ENCODE measurements at regions not wholly inside any gene's neighbourhood (a gene's known extent, or its start where the extent isn't known, plus 50 kb on each side); places are given as distances from the start of the nearest gene placed in this dataset.

- TF ChIP-seq ZBTB4 (CRISPR knock-in tag; IDR thresholded peaks at IDR 0.05) (no peak), IKZF2 (IDR thresholded peaks at IDR 0.05) (no peak), IRF4 (IDR thresholded peaks at IDR 0.05; ENCODE audit: low read depth, low read length) (no peak), KLF5 (IDR thresholded peaks at IDR 0.05; ENCODE audit: partially characterized antibody) (no peak), PKNOX1 (IDR thresholded peaks at IDR 0.05) (no peak)
These were observed 428.7 kb downstream of the NDFIP2 start (continued) for GRCh38 chr13:79909644-79910043.

DNA sequence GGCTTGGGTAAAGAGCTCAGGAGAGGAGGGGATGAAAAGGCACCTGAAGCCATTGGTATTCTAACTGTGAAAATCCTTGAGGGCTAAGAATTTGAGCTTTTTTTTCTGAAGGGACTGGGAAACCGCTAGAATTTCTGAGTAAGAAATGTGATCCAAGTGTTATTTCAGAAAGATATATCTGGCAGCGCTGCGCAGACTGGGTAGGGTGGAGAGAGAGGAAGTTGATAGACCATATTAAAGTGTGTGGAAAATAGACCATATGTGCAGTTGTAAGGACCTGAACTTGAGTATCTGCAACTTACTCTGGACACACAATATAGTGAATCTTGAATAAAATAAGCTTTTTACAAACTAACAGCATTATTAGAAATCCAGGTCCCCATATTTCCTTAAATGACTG is 427.4 kb downstream of the NDFIP2 start:
- 11% methylated on average over 3 of the region's 3 CpGs for WGBS (ENCODE audit: insufficient coverage, insufficient replicate concordance, low lambda C conversion rate, missing lambda C conversion rate)
- DNase-seq (ENCODE audit: low read depth, low spot score): no peak
- intact Hi-C loops (cut with micrococcal nuclease; ENCODE audit: unreplicated experiment): no loop called here
- no peak overlapping the region for H3K4me3 ChIP-seq
- no peaks in the 10 kb centered on the region for H3K4me1 ChIP-seq (ENCODE audit: control insufficient read depth, insufficient read depth, low read length)
- no peaks in the 10 kb centered on the region for H3K9me3 ChIP-seq (replicated peaks; ENCODE audit: control insufficient read depth, insufficient read depth, low read length)
- no peaks in the 10 kb centered on the region for H3K36me3 ChIP-seq (ENCODE audit: control insufficient read depth in 2 of 2, insufficient read depth in 2 of 2, low read length in 1 of 2)
- H2AFZ ChIP-seq (ENCODE audit: control insufficient read depth, low read depth, low read length): no peak overlapping the region
- POLR2A ChIA-PET: no interaction called here
- no peaks in the 10 kb centered on the region for H3K79me2 ChIP-seq (ENCODE audit: control insufficient read depth, insufficient read depth, low read length)
- H4K20me1 ChIP-seq (ENCODE audit: control insufficient read depth, insufficient read depth): no peaks in the 10 kb centered on the region
- no peak for ATAC-seq
- SMC1A ChIA-PET (ENCODE audit: uncharacterized antibody, unreplicated experiment): interaction anchor here (0.5 to 1.3 kb wide), 5 partner anchors 7 to 457 kb away, joined by 3 read pairs; no protein-coding TSS in a partner anchor
- BruUV-seq (replicated peaks): no TSS peak
- H3K9ac ChIP-seq (ENCODE audit: control insufficient read depth, insufficient read depth, low read length): no peak overlapping the region
- H3K4me2 ChIP-seq (ENCODE audit: control insufficient read depth, insufficient read depth): no peak overlapping the region
- no peak for FAIRE-seq
- CTCF ChIA-PET: no interaction called here
- TF ChIP-seq E4F1 (IDR thresholded peaks at IDR 0.05; ENCODE audit: borderline replicate concordance, partially characterized antibody) (no peak), SMAD1 (IDR thresholded peaks at IDR 0.05; ENCODE audit: low read depth, partially characterized antibody) (no peak), HDGF (IDR thresholded peaks at IDR 0.05) (no peak), STAT3 (IDR thresholded peaks at IDR 0.05; ENCODE audit: low read depth, low read length) (no peak), SUZ12 (IDR thresholded peaks at IDR 0.05; ENCODE audit: unreplicated experiment) (no peak), TBL1XR1 (IDR thresholded peaks at IDR 0.05; ENCODE audit: low read depth, low read length) (no peak), PML (IDR thresholded peaks at IDR 0.05; ENCODE audit: low read length) (no peak), WRNIP1 (IDR thresholded peaks at IDR 0.05; ENCODE audit: borderline replicate concordance, low read depth, low read length) (no peak), JUNB (IDR thresholded peaks at IDR 0.05) (no peak), CBFB (IDR thresholded peaks at IDR 0.05; ENCODE audit: low read depth) (no peak), IKZF1 (conservative IDR thresholded peaks at IDR 0.05) (no peak)
- in situ Hi-C loops (cut with MboI): no loop called here
- RAD21 ChIA-PET (ENCODE audit: unreplicated experiment): no interaction called here
- H3K27me3 ChIP-seq (replicated peaks in 1 of 2; ENCODE audit: control insufficient read depth in 2 of 2, insufficient read depth in 2 of 2, low read length in 1 of 2): no peaks in the 10 kb centered on the region
- H3K27ac ChIP-seq (ENCODE audit: control insufficient read depth, insufficient read depth): no peak overlapping the region

Measured in GM12878 (cell line).